ENCODE measurements at regions not wholly inside any gene's neighbourhood (a gene's known extent, or its start where the extent isn't known, plus 50 kb on each side); places are given as distances from the start of the nearest gene placed in this dataset.

GRCh38 chr5:74196233-74196632 is 444.3 kb downstream of the ENC1 start:
- no peaks in the 10 kb centered on the region for H3F3A ChIP-seq (ENCODE audit: low read depth)
- no peak overlapping the region for H3K9ac ChIP-seq (ENCODE audit: low read depth, low read length, poor library complexity, severe bottlenecking)
- no peaks in the 10 kb centered on the region for H3K79me2 ChIP-seq (ENCODE audit: insufficient read depth, low read length)
- no peaks in the 10 kb centered on the region for H4K20me1 ChIP-seq (ENCODE audit: insufficient read depth, low read length, poor library complexity, severe bottlenecking)
- no peak overlapping the region for H3K4me2 ChIP-seq (ENCODE audit: low read depth, low read length, poor library complexity, severe bottlenecking)
- H3K4me3 ChIP-seq (ENCODE audit: low read length, poor library complexity, severe bottlenecking), result no peak overlapping the region
- no peaks in the 10 kb centered on the region for H3K27me3 ChIP-seq (ENCODE audit: insufficient read depth, low read length, poor library complexity, severe bottlenecking)
- peaks cover 22% of the 10 kb centered on the region for H3K4me1 ChIP-seq (ENCODE audit: insufficient read depth, low read length, poor library complexity, severe bottlenecking)
- H3K36me3 ChIP-seq (ENCODE audit: insufficient read depth, low read length), result no peaks in the 10 kb centered on the region
- TF ChIP-seq EZH2phosphoT487 (IDR thresholded peaks at IDR 0.05; ENCODE audit: borderline replicate concordance) (no peak), CTCF (conservative IDR thresholded peaks at IDR 0.05; ENCODE audit: low read length) (no peak)
- no peak overlapping the region for H2AFZ ChIP-seq (ENCODE audit: low read length)
- no peaks in the 10 kb centered on the region for H3K9me3 ChIP-seq (ENCODE audit: insufficient read depth, low read depth, low read length)
- H3K9me2 ChIP-seq (replicated peaks; ENCODE audit: low read depth, low read length), result no peaks in the 10 kb centered on the region

DNA sequence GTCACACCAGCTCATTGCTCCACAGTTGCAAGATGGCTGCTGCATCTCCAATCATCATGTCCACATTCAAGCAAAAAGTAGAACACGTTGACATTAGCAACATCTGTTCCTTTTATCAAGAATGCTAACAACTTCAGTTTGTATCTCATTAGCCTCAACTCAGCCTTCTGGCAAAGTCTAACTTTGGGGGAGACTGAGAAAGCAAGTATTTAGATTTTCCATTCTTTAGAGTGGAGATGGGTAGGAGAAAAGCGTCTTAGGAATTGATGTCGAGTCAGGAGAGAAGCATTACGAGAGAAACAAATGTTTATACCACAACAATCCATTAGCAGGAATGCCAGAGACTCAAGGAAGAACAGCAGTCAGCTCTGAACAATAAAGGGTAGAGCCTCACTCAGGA is 446.3 kb downstream of the ENC1 start:
- no peaks in the 10 kb centered on the region for H4K20me1 ChIP-seq (ENCODE audit: insufficient read depth, low read length, poor library complexity, severe bottlenecking)
- H3K9ac ChIP-seq (ENCODE audit: low read depth, low read length, poor library complexity, severe bottlenecking), result no peak overlapping the region
- no peaks in the 10 kb centered on the region for H3K27me3 ChIP-seq (ENCODE audit: insufficient read depth, low read length, poor library complexity, severe bottlenecking)
- no peak overlapping the region for H2AFZ ChIP-seq (ENCODE audit: low read length)
- no peaks in the 10 kb centered on the region for H3K79me2 ChIP-seq (ENCODE audit: insufficient read depth, low read length)
- no peaks in the 10 kb centered on the region for H3K9me3 ChIP-seq (ENCODE audit: insufficient read depth, low read depth, low read length)
- no peak overlapping the region for H3K4me3 ChIP-seq (ENCODE audit: low read length, poor library complexity, severe bottlenecking)
- H3K9me2 ChIP-seq (replicated peaks; ENCODE audit: low read depth, low read length), result no peaks in the 10 kb centered on the region
- no peaks in the 10 kb centered on the region for H3K36me3 ChIP-seq (ENCODE audit: insufficient read depth, low read length)
- no peak overlapping the region for H3K4me2 ChIP-seq (ENCODE audit: low read depth, low read length, poor library complexity, severe bottlenecking)
- no peaks in the 10 kb centered on the region for H3F3A ChIP-seq (ENCODE audit: low read depth)
- no peak for TF ChIP-seq EZH2phosphoT487 (IDR thresholded peaks at IDR 0.05; ENCODE audit: borderline replicate concordance)
- no peak for TF ChIP-seq CTCF (conservative IDR thresholded peaks at IDR 0.05; ENCODE audit: low read length)
- H3K4me1 ChIP-seq (ENCODE audit: insufficient read depth, low read length, poor library complexity, severe bottlenecking), result peaks cover 10% of the 10 kb centered on the region

DNA sequence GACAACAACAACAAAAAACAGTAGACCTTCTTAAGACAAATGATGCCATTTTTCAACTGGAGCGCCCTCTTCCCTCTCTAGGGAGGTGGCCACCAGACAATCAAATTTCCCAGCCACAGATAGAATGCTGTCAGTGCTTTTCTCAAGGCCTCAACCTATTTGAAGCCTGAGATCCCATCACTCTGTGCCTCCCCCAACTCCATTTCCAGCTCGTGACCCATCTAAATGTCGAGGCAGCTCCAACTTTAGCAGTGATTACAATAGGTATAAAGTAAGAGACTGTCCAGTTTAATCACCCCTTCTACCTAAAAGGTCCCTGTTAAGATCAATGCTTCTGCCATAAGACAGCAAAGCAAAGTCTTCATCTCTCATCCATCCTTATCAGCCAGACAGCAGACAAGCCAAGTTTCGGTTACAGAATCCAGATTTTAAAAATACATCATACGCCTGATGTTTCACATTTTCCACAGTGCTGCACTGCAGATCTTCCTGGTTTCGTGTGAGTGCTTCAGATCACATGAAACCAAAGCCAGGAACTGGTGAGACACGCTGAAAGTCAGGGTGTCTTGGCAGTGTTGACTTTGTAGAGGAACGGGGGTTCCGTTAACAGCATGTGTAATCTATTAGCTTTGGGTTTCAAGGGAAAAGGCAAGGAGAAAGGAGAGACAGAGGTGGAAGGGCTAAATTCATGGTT is 447.8 kb downstream of the ENC1 start:
- no peaks in the 10 kb centered on the region for H3K79me2 ChIP-seq (ENCODE audit: insufficient read depth, low read length)
- H3K4me1 ChIP-seq (ENCODE audit: insufficient read depth, low read length, poor library complexity, severe bottlenecking), result no peaks in the 10 kb centered on the region
- H3K4me2 ChIP-seq (ENCODE audit: low read depth, low read length, poor library complexity, severe bottlenecking), result no peak overlapping the region
- H4K20me1 ChIP-seq (ENCODE audit: insufficient read depth, low read length, poor library complexity, severe bottlenecking), result no peaks in the 10 kb centered on the region
- no peak overlapping the region for H3K9ac ChIP-seq (ENCODE audit: low read depth, low read length, poor library complexity, severe bottlenecking)
- no peaks in the 10 kb centered on the region for H3K36me3 ChIP-seq (ENCODE audit: insufficient read depth, low read length)
- H3K27me3 ChIP-seq (ENCODE audit: insufficient read depth, low read length, poor library complexity, severe bottlenecking), result no peaks in the 10 kb centered on the region
- no peak overlapping the region for H3K4me3 ChIP-seq (ENCODE audit: low read length, poor library complexity, severe bottlenecking)
- TF ChIP-seq CTCF (conservative IDR thresholded peaks at IDR 0.05; ENCODE audit: low read length) (no peak), EZH2phosphoT487 (IDR thresholded peaks at IDR 0.05; ENCODE audit: borderline replicate concordance) (no peak)
- H3K9me3 ChIP-seq (ENCODE audit: insufficient read depth, low read depth, low read length), result no peaks in the 10 kb centered on the region
- H2AFZ ChIP-seq (ENCODE audit: low read length), result peak overlapping the region; percentile 31; the same call in 1 of the 2 replicates
- no peaks in the 10 kb centered on the region for H3F3A ChIP-seq (ENCODE audit: low read depth)
- no peaks in the 10 kb centered on the region for H3K9me2 ChIP-seq (replicated peaks; ENCODE audit: low read depth, low read length)

All from Loucy (cell line).